ENCODE measurements at regions not wholly inside any gene's neighbourhood (a gene's known extent, or its start where the extent isn't known, plus 50 kb on each side); places are given as distances from the start of the nearest gene placed in this dataset.
"Not testable (repeated sequence)": the region's sequence is repeated elsewhere in the genome, so short reads cannot be mapped to it uniquely, and the experiment has no call there.

DNA sequence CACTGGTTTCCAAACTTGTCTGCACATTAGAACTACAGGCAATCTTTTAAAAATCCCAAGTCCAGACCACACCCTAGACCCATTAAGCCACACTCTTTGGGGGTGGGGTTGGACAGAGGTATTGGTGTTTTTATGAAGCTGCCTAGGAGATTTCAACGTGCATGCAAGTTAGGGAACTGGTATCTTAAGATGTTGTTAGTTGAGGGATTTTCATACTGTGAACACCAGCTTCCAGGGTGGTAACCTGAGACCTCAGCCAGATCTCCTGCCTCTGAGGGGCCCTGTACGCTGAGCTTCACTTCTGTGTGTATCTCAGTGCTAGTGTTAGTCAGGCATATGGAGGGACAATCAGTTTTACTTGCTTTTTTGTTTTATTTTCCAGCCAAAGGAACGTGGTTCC, 138.0 kb downstream of the UTRN start:
- DNase-seq (ENCODE audit: insufficient read length, low spot score) (no peak), FAIRE-seq (no peak)

- DNase-seq (ENCODE audit: insufficient read length, low spot score) (no peak), FAIRE-seq (no peak)
Measured at GRCh38 chr6:144429753-144430152, 144.6 kb downstream of the UTRN start.

- not testable (repeated sequence) for DNase-seq (ENCODE audit: insufficient read length, low spot score); FAIRE-seq
Measured at GRCh38 chr6:144433446-144433845, 148.3 kb downstream of the UTRN start.

- peak; percentile 51 for DNase-seq (ENCODE audit: insufficient read length, low spot score)
- no peak for FAIRE-seq
Measured at GRCh38 chr6:144434308-144434990, 149.3 kb downstream of the UTRN start.

GRCh38 chr6:144435602-144436426, 150.7 kb downstream of the UTRN start:
- DNase-seq (ENCODE audit: insufficient read length, low spot score) (no peak), FAIRE-seq (no peak)

DNA sequence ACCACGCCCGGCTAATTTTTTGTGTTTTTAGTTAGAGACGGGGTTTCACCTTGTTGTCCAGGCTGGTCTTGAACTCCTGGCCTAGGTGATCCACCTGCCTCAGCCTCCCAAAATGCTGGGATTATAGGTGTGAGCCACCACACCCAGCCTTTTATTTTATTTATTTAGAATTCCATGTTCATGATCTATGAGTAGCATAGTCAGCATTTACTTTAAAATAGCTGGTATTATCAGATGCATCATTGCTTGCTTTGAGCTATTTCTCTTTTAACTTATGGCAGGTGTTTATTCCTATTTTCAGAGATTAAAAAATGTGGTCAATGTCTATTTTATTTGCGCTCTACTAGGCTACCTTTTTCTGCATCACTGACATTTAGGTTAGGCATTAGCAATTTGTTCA, 152.0 kb downstream of the UTRN start:
- no peak for DNase-seq (ENCODE audit: insufficient read length, low spot score)

DNA sequence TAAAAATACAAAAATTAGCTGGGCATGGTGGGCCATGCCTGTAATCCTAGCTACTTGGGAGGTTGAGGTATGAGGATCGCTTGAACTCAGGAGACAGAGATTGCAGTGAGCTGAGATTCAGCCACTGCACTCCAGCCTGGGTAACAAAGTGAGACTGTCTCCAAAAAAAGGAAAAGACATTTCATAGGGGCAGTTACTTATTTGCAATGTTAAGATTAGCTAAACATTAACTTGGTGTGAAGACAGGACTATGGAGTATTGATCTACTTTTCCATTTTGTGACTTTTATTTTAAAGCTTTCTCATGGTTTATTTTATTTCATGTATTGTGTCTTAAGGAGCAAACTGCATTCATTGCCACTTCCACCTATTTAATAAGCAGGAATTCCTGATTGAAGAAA, 153.0 kb downstream of the UTRN start:
- DNase-seq (ENCODE audit: insufficient read length, low spot score) (no peak), FAIRE-seq (no peak)

More for the DNA sequence above, 152.0 kb downstream of the UTRN start:
- no peak for FAIRE-seq

DNA sequence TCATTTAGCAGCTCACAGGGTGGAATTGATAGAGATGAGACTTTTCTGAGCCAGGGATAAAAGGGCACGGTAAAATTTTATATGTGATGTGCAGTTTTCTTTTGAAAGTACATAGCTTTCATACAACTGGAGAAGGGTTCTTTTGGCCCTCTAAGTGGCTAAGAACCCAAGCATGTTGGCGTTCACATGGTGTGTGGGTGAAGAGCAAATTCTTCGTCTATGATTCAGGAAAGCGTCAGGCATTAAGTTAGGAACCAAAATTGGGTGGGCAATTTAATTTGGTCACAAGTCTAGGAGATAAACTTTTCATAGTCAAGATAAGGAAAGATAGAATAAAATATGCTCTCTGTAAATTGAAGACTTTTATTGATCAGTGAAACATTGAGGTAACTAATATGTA, 153.9 kb downstream of the UTRN start:
- FAIRE-seq (no peak), DNase-seq (ENCODE audit: insufficient read length, low spot score) (no peak)

DNA sequence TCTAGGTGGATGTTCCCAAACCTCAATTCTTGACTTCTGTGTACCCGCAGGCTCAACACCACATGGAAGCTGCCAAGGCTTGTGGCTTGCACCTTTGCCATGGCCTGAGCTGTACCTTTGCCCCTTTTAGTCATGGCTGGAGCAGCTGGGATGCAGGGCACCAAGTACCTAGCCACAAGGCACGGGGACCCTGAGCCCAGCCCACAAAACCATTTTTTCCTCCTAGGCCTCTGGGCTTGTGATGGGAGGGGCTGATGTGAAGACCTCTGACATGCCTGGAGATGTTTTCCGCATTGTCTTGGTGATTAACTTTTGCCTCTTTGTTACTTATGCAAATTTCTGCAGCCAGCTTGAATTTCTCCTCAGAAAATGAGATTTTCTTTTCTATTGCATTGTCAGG, 156.7 kb downstream of the UTRN start:
- not testable (repeated sequence) for FAIRE-seq; DNase-seq (ENCODE audit: insufficient read length, low spot score)

DNA sequence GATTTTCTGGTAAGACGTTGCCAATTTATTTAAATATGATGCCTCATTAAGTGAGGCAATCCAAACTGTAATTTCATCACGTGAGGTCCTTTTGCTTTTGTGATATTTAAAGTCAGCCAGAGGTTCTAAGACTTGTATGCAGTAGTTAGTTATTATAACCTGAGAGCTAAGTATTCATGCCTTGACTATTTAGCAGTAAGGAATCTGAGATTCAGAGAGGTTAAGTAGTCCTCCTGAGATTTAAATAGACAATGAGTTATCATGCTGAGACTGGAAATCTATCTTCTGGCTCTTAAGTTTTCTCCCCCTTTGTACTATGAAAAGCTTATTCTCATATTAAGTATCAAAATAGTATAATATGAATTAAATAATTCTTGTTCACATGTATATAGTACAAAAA, 158.0 kb downstream of the UTRN start:
- no peak for DNase-seq (ENCODE audit: insufficient read length, low spot score)
- FAIRE-seq: no peak

- FAIRE-seq (no peak), DNase-seq (ENCODE audit: insufficient read length, low spot score) (no peak)
Measured at GRCh38 chr6:144447472-144447871, 162.3 kb downstream of the UTRN start.

DNA sequence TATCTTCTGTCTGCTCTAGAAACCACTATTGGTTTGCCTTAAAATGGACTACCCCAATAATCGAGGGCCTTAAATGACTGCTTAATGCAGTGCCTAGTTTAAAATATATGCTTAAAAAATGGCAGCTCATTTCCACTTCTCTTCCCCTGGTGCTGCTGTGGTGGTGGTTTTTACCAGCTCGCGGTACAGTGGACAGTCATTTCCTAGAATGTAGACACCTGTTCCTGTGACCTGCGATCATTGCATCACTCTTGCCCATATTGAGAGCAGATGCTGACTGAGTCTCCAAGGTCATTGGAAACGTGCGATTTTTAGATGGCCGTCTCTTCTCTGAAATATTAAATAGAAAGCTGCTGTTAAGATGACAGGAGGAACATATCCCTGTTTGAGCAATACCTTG, 164.1 kb downstream of the UTRN start:
- FAIRE-seq (no peak), DNase-seq (ENCODE audit: insufficient read length, low spot score) (no peak)

GRCh38 chr6:144449911-144450597, 164.9 kb downstream of the UTRN start:
- no peak for FAIRE-seq
- DNase-seq (ENCODE audit: insufficient read length, low spot score): no peak

DNA sequence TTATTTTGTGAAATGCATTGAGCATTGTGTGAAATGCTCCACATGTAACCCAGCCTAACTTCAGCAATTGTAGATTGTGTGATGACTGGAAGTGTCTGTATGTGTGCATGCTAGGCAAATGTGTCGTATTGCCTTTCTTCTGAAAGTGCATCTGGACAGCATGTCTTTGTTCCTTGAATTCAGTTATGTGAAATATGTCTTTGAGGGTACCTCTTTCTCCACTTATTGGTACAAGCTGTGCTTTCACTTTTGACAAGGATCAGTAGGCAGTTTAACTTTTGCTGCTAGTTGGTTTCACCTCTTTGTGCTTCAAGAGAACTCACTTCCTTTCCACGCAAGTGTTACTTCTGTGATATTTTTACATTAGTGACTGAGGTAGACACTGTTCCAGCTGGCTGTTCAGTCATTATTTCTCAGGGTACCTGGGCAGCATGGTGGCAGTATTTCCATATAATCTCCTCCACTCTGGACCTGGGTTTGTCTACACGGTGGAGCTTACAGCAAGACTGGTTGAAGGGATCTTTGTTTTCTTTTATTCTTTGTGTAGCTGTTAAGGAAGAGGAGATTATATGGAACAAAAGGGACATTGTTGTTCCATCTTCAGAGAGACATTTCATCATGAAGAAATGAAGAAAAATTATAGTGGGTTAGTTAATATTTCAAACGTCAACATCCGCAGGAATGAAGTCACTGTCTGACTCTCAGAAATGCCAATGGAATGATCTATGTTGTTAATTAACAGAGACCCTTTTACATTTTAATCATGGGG, 175.4 kb downstream of the UTRN start:
- FAIRE-seq (no peak), DNase-seq (ENCODE audit: insufficient read length, low spot score) (no peak)

- FAIRE-seq (no peak), DNase-seq (ENCODE audit: insufficient read length, low spot score) (no peak)
Measured at GRCh38 chr6:144462058-144462457, 176.9 kb downstream of the UTRN start.

DNA sequence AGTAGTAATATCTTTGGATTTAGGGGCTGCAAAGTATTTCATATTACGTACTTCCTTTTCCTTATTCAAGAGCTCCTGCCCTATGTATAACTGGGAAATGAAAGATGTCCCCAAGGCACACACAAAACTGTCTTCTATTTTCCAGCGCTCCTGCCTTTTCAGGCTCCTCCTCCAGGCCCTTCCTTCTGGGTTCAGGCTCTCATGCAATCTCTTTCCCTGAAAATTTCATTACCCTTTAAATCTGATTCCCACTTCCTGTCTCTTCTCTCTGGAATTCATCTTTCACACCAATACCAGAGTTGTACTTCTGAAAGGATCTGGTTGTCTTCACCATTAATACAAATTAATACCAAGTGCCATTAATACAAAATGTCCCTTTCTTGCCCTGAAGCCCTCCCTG, 181.6 kb downstream of the UTRN start:
- FAIRE-seq (no peak), DNase-seq (ENCODE audit: insufficient read length, low spot score) (no peak)

GRCh38 chr6:144467172-144467762, 182.1 kb downstream of the UTRN start:
- DNase-seq (ENCODE audit: insufficient read length, low spot score) (no peak), FAIRE-seq (no peak)

GRCh38 chr6:144467921-144468320, 182.8 kb downstream of the UTRN start:
- no peak for DNase-seq (ENCODE audit: insufficient read length, low spot score)
- FAIRE-seq: no peak

- DNase-seq (ENCODE audit: insufficient read length, low spot score) (no peak), FAIRE-seq (no peak)
Measured at GRCh38 chr6:144468709-144469108, 183.6 kb downstream of the UTRN start.

GRCh38 chr6:144469144-144469575, 184.0 kb downstream of the UTRN start:
- no peak for FAIRE-seq
- DNase-seq (ENCODE audit: insufficient read length, low spot score): no peak

All from HTR-8/SVneo (cell line).